Vagina (tissue), 2 donors: ENCODE measurements at regions not wholly inside any gene's neighbourhood (a gene's known extent, or its start where the extent isn't known, plus 50 kb on each side); places are given as distances from the start of the nearest gene placed in this dataset.

Source experiments
- DNase-seq, 2 donors: peaks; one replicate each; pipeline ENCODE4 v3.0.0-alpha.2; 2017; ENCODE audit errors: extremely low spot score in 2 of 2
- H3K27ac ChIP-seq: fragments of 200-600 bp; sonication (generic); one replicate; pipeline ENCODE4 v1.5.1; 2019
- H3K27me3 ChIP-seq: fragments of 200-600 bp; sonication (generic); one replicate; pipeline ENCODE4 v1.5.1; 2019
- H3K36me3 ChIP-seq, 2 donors: fragments of 200-600 bp; sonication (generic); one replicate each; pipeline ENCODE4 v1.5.1; 2017 to 2019
- H3K4me1 ChIP-seq: fragments of 200-600 bp; sonication (generic); one replicate; pipeline ENCODE4 v1.5.1; 2019
- H3K4me3 ChIP-seq, 2 donors: fragments of 200-600 bp; sonication (generic); 1 replicate in 1 of 2; 2 replicates in 1 of 2; pipeline ENCODE4 v1.5.1; 2016 to 2019
- H3K9me3 ChIP-seq: fragments of 200-600 bp; sonication (generic); one replicate; pipeline ENCODE4 v1.5.1; 2019
- POLR2A ChIP-seq, 2 donors: fragments of 450-650 bp; IDR thresholded peaks; one replicate each; pipeline ENCODE4 v1.6.1; 2017; ENCODE audit warnings: antibody characterized with exemption in 2 of 2, mild to moderate bottlenecking in 2 of 2, moderate library complexity in 2 of 2
- POLR2AphosphoS5 ChIP-seq, 2 donors: sonication (generic); formaldehyde crosslinking; IDR thresholded peaks; one replicate each; pipeline ENCODE4 v1.9.0; 2017; ENCODE audit warnings: antibody characterized with exemption in 2 of 2, mild to moderate bottlenecking in 2 of 2, low read depth in 1 of 2; ENCODE audit not compliant: insufficient read depth in 1 of 2
- intact Hi-C: fragments of 100-400 bp; cut with DNase I; formaldehyde crosslinking; loops from one replicate; pipeline ENCODE4 v1.15.1; 2023
- TF ChIP-seq, protein P1 (sequence below), 3 experiments: fragments of 450-650 bp in 2 of 3; fragments of 200-600 bp in 1 of 3; sonication (generic) in 1 of 3; IDR thresholded peaks; one replicate each; pipeline ENCODE4 v1.5.1; 2017 to 2019; ENCODE audit warnings: antibody characterized with exemption in 3 of 3, mild to moderate bottlenecking in 2 of 3, moderate library complexity in 2 of 3

GRCh38 chr15:57872281-57873030 is 165.9 kb downstream of the POLR2M start:
- H3K9me3 ChIP-seq, result no peaks in the 10 kb centered on the region
- H3K36me3 ChIP-seq, result no peaks in the 10 kb centered on the region
- TF ChIP-seq POLR2AphosphoS5 (IDR thresholded peaks at IDR 0.05; ENCODE audit: insufficient read depth in 1 of 2, low read depth in 1 of 2), result no peak
- TF ChIP-seq, protein P1, sequence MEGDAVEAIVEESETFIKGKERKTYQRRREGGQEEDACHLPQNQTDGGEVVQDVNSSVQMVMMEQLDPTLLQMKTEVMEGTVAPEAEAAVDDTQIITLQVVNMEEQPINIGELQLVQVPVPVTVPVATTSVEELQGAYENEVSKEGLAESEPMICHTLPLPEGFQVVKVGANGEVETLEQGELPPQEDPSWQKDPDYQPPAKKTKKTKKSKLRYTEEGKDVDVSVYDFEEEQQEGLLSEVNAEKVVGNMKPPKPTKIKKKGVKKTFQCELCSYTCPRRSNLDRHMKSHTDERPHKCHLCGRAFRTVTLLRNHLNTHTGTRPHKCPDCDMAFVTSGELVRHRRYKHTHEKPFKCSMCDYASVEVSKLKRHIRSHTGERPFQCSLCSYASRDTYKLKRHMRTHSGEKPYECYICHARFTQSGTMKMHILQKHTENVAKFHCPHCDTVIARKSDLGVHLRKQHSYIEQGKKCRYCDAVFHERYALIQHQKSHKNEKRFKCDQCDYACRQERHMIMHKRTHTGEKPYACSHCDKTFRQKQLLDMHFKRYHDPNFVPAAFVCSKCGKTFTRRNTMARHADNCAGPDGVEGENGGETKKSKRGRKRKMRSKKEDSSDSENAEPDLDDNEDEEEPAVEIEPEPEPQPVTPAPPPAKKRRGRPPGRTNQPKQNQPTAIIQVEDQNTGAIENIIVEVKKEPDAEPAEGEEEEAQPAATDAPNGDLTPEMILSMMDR (IDR thresholded peaks at IDR 0.05), result no peak
- no peak for TF ChIP-seq POLR2A (IDR thresholded peaks at IDR 0.05)
- no peaks in the 10 kb centered on the region for H3K27me3 ChIP-seq
- no peak overlapping the region for H3K27ac ChIP-seq
- no peak overlapping the region for H3K4me3 ChIP-seq
- intact Hi-C loops, result no loop called here
- H3K4me1 ChIP-seq, result no peaks in the 10 kb centered on the region
- no peak for DNase-seq

- Histone ChIP-seq H3K4me3 (no peak overlapping the region), H3K36me3 (no peaks in the 10 kb centered on the region), H3K9me3 (no peaks in the 10 kb centered on the region), H3K27ac (no peak overlapping the region), H3K4me1 (no peaks in the 10 kb centered on the region), H3K27me3 (no peaks in the 10 kb centered on the region)
- intact Hi-C loops, result no loop called here
- TF ChIP-seq POLR2A (IDR thresholded peaks at IDR 0.05), result no peak
- TF ChIP-seq POLR2AphosphoS5 (IDR thresholded peaks at IDR 0.05; ENCODE audit: insufficient read depth in 1 of 2, low read depth in 1 of 2), result no peak
- TF ChIP-seq, protein P1 (IDR thresholded peaks at IDR 0.05), result no peak
- DNase-seq, result no peak
Measured at GRCh38 chr15:57873564-57874209, 167.2 kb downstream of the POLR2M start.

GRCh38 chr15:57875347-57875746 is 168.8 kb downstream of the POLR2M start:
- DNase-seq, result no peak
- no peak overlapping the region for H3K27ac ChIP-seq
- intact Hi-C loops, result no loop called here
- no peaks in the 10 kb centered on the region for H3K4me1 ChIP-seq
- no peaks in the 10 kb centered on the region for H3K36me3 ChIP-seq
- no peak overlapping the region for H3K4me3 ChIP-seq
- H3K27me3 ChIP-seq, result no peaks in the 10 kb centered on the region
- TF ChIP-seq, protein P1 (IDR thresholded peaks at IDR 0.05), result no peak
- TF ChIP-seq POLR2AphosphoS5 (IDR thresholded peaks at IDR 0.05; ENCODE audit: insufficient read depth in 1 of 2, low read depth in 1 of 2) (no peak), POLR2A (IDR thresholded peaks at IDR 0.05) (no peak)
- no peaks in the 10 kb centered on the region for H3K9me3 ChIP-seq

DNA sequence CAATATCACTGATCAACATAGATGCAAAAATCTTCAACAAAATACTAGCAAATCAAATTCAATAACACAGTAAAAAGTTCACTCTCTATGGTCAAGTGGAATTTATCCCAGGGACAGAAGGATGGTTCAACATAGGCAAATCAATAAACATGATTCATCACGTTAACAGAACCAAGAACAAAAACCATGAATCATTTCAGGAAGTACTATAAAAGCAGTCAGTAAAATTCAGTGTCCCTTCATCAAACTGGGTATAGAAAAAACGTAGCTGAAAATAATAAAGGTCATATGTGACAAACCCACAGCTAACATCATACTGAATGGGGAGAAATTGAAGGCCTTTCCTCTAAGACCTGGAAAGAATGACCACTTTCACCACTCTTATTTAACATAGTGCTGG is 172.1 kb downstream of the POLR2M start:
- H3K27me3 ChIP-seq, result no peaks in the 10 kb centered on the region
- no peak for TF ChIP-seq POLR2A (IDR thresholded peaks at IDR 0.05)
- no peak for TF ChIP-seq POLR2AphosphoS5 (IDR thresholded peaks at IDR 0.05; ENCODE audit: insufficient read depth in 1 of 2, low read depth in 1 of 2)
- TF ChIP-seq, protein P1 (IDR thresholded peaks at IDR 0.05), result no peak
- intact Hi-C loops, result no loop called here

DNA sequence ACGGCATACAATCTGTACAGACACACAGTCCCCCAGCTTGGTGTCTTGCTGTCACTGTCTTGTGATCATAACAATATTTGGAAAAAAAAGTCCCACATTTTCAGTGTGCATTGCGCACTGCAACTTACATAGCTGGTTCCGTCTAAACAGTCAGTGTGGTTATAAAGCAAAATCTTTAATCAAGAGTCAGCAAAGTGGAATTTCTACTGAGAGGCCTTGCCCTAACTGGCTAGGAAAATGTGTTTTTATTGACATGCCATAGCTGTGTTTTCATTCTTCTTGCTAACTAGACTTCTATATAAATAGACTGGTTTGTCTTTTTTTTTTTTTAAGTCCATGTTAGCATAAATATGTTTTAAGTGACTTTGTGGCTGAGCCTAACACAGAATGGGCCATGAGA is 174.8 kb downstream of the POLR2M start:
- no peaks in the 10 kb centered on the region for H3K9me3 ChIP-seq
- H3K27ac ChIP-seq, result no peak overlapping the region
- no peak overlapping the region for H3K4me3 ChIP-seq
- DNase-seq, result no peak
- H3K4me1 ChIP-seq, result peaks cover 4% of the 10 kb centered on the region
- intact Hi-C loops, result no loop called here
- H3K27me3 ChIP-seq, result no peaks in the 10 kb centered on the region
- H3K36me3 ChIP-seq, result no peaks in the 10 kb centered on the region
- TF ChIP-seq, protein P1 (IDR thresholded peaks at IDR 0.05), result no peak
- no peak for TF ChIP-seq POLR2AphosphoS5 (IDR thresholded peaks at IDR 0.05; ENCODE audit: insufficient read depth in 1 of 2, low read depth in 1 of 2)
- no peak for TF ChIP-seq POLR2A (IDR thresholded peaks at IDR 0.05)

More for the DNA sequence above, 172.1 kb downstream of the POLR2M start:
- Histone ChIP-seq H3K27ac (no peak overlapping the region), H3K4me1 (no peaks in the 10 kb centered on the region), H3K36me3 (no peaks in the 10 kb centered on the region), H3K4me3 (no peak overlapping the region), H3K9me3 (no peaks in the 10 kb centered on the region)
- DNase-seq, result no peak
